Ectodermal cell (in vitro differentiated cells): ENCODE measurements at regions not wholly inside any gene's neighbourhood (a gene's known extent, or its start where the extent isn't known, plus 50 kb on each side); places are given as distances from the start of the nearest gene placed in this dataset.

Experiments
- H3K27ac ChIP-seq: 2 replicates; pipeline ENCODE4 v1.7.0; 2013; ENCODE audit warnings: mild to moderate bottlenecking, low read depth, low read length; ENCODE audit not compliant: insufficient read depth, poor library complexity, severe bottlenecking
- H3K27me3 ChIP-seq: 2 replicates; pipeline ENCODE4 v1.7.0; 2013; ENCODE audit warnings: mild to moderate bottlenecking, low read length; ENCODE audit not compliant: insufficient read depth, control insufficient read depth, poor library complexity, severe bottlenecking
- H3K36me3 ChIP-seq: one replicate; pipeline ENCODE4 v1.7.0; 2013; ENCODE audit warnings: low read length; ENCODE audit not compliant: control insufficient read depth, insufficient read depth
- H3K4me1 ChIP-seq: one replicate; pipeline ENCODE4 v1.7.0; 2013; ENCODE audit warnings: low read length; ENCODE audit not compliant: control insufficient read depth, insufficient read depth
- H3K4me3 ChIP-seq: 2 replicates; pipeline ENCODE4 v1.7.0; 2013; ENCODE audit warnings: low read depth, low read length, control low read depth; ENCODE audit not compliant: insufficient read depth
- H3K9me3 ChIP-seq: 2 replicates; pipeline ENCODE4 v1.7.0; 2013; ENCODE audit warnings: mild to moderate bottlenecking, low read length, moderate library complexity; ENCODE audit not compliant: control insufficient read depth
- WGBS, 2 experiments: methylation state at CpG; one replicate each; pipeline ENCODE4 v1.1.7; 2013; ENCODE audit warnings: missing lambda C conversion rate in 2 of 2; 5-methylcytosine and 5-hydroxymethylcytosine counted together

GRCh38 chr3:148612278-148612677 is 85.4 kb upstream of the AGTR1 start:
- Histone ChIP-seq H3K27ac (no peak overlapping the region), H3K9me3 (no peaks in the 10 kb centered on the region), H3K4me3 (no peak overlapping the region), H3K4me1 (no peaks in the 10 kb centered on the region), H3K27me3 (no peaks in the 10 kb centered on the region), H3K36me3 (no peaks in the 10 kb centered on the region)
- 94 to 100% methylated on average over 1 of the region's 1 CpG for WGBS, 2 experiments

DNA sequence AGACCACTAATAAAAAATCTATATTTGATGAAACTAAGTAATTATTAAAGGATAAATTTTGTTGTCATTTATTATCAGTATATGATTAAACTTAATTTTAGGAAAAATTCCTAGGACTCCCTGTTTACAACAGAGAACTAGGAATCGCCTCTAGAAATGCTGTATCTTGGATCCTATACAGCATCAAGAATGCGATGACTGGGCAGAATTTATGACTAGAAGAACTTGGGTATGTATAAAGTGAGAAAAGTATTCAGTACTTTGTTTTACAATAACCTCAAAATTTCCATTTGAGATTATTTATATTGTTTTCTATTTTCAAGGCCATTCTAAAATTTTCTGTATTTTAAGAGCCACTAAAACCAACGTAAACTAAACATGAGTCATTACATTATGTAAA is 82.3 kb upstream of the AGTR1 start:
- Histone ChIP-seq H3K27me3 (no peaks in the 10 kb centered on the region), H3K36me3 (no peaks in the 10 kb centered on the region), H3K27ac (no peak overlapping the region), H3K4me3 (no peak overlapping the region), H3K4me1 (no peaks in the 10 kb centered on the region), H3K9me3 (no peaks in the 10 kb centered on the region)
- WGBS, 2 experiments, result 96 to 100% methylated on average over 1 to 2 of the region's 3 CpGs

DNA sequence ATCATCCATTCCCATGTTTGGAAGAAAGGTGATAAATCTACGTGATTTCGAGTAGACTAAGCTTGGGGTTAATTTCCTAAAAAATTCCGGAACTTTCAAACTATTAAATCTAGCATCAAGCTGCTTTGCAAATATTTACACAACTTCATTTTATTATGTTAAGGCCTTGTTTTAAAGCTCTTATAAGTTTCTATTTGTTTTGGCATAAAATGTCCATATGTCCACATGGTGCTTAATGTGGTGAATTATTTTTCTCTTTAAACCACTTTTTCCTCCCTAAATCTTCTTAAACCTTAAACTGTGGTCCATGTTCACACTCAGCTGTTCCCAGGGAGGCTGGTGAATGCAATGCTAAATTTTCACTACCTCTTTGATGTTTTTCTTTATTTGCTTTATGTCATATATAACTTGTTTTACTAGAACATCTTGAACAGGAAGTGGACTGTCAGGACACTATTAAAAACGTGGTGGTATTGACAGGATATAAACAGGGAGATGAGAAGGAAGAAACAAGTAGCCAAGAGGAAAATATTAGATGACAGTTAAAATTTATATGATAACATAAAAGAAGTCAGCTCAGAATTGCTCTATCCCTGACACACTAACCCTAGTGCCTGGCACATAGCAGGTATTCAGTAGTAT is 72.5 kb upstream of the AGTR1 start:
- Histone ChIP-seq H3K4me3 (no peak overlapping the region), H3K27me3 (no peaks in the 10 kb centered on the region), H3K9me3 (no peaks in the 10 kb centered on the region), H3K4me1 (no peaks in the 10 kb centered on the region), H3K27ac (no peak overlapping the region), H3K36me3 (no peaks in the 10 kb centered on the region)
- 85 to 94% methylated on average over 4 of the region's 4 CpGs for WGBS, 2 experiments

DNA sequence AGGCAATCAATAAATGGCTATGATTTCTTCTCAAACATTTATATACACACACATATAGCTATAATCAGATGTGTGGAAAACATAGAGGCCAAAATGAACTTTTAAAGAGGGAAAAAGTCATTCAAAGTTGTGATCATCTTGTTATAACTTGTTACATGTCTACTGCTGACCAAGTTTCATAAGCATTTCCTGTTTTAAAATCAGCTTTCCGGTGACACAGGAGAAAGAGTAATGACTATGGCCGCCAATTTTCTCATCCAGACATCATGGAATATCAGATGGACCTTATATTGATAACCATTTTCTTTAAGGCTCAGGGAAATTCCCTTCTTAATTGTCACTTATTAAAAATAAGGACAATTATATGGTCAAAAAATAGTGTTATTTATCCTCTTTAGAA is 71.7 kb upstream of the AGTR1 start:
- Histone ChIP-seq H3K4me3 (no peak overlapping the region), H3K27me3 (no peaks in the 10 kb centered on the region), H3K9me3 (no peaks in the 10 kb centered on the region), H3K36me3 (no peaks in the 10 kb centered on the region), H3K27ac (no peak overlapping the region), H3K4me1 (no peaks in the 10 kb centered on the region)
- 80 to 87% methylated on average over 2 of the region's 2 CpGs for WGBS, 2 experiments

GRCh38 chr3:148629006-148629405 is 68.7 kb upstream of the AGTR1 start:
- Histone ChIP-seq H3K27ac (no peak overlapping the region), H3K9me3 (no peaks in the 10 kb centered on the region), H3K4me3 (no peak overlapping the region), H3K4me1 (no peaks in the 10 kb centered on the region), H3K27me3 (no peaks in the 10 kb centered on the region), H3K36me3 (no peaks in the 10 kb centered on the region)
- WGBS, 2 experiments, result 100% methylated on average over 1 of the region's 1 CpG; no CpG with 5 or more reads in 1 of the 2 experiments

GRCh38 chr3:148631124-148631903 is 66.4 kb upstream of the AGTR1 start:
- WGBS, 2 experiments, result 76 to 85% methylated on average over 6 of the region's 6 CpGs
- Histone ChIP-seq H3K27ac (no peak overlapping the region), H3K27me3 (no peaks in the 10 kb centered on the region), H3K9me3 (no peaks in the 10 kb centered on the region), H3K4me1 (no peaks in the 10 kb centered on the region), H3K4me3 (no peak overlapping the region), H3K36me3 (no peaks in the 10 kb centered on the region)

- Histone ChIP-seq H3K36me3 (no peaks in the 10 kb centered on the region), H3K4me3 (no peak overlapping the region), H3K27me3 (no peaks in the 10 kb centered on the region), H3K27ac (no peak overlapping the region), H3K9me3 (no peaks in the 10 kb centered on the region), H3K4me1 (no peaks in the 10 kb centered on the region)
- WGBS, 2 experiments, result 60 to 100% methylated on average over 1 to 2 of the region's 2 CpGs
These were observed 56.0 kb upstream of the AGTR1 start for GRCh38 chr3:148641722-148642121.

DNA sequence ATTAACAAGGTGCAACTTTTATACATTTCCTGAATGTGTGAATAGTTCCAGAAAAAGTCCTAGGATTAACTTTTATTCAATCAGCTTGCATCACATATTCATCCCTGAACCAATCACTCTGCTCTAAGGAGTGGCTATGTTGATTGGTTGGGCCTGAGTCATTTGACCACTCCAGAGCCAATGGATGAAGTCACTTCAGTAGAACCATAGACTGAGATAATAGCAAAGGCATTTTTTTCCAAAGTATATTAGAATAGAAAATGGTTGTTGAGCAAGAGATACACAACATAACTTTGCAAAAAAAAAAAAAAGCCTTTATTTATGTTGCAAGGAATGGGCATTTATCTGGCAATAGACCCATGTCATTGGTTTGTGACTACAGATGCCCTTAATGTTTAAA is 55.5 kb upstream of the AGTR1 start:
- no peaks in the 10 kb centered on the region for H3K9me3 ChIP-seq
- H3K4me1 ChIP-seq, result no peaks in the 10 kb centered on the region
- no peaks in the 10 kb centered on the region for H3K36me3 ChIP-seq
- no peak overlapping the region for H3K4me3 ChIP-seq
- no peaks in the 10 kb centered on the region for H3K27me3 ChIP-seq
- H3K27ac ChIP-seq, result no peak overlapping the region

GRCh38 chr3:148642616-148643015 is 55.1 kb upstream of the AGTR1 start:
- no peak overlapping the region for H3K4me3 ChIP-seq
- no peaks in the 10 kb centered on the region for H3K36me3 ChIP-seq
- H3K9me3 ChIP-seq, result no peaks in the 10 kb centered on the region
- no peaks in the 10 kb centered on the region for H3K27me3 ChIP-seq
- H3K27ac ChIP-seq, result no peak overlapping the region
- no peaks in the 10 kb centered on the region for H3K4me1 ChIP-seq
- WGBS, 2 experiments, result 97 to 98% methylated on average over 2 of the region's 2 CpGs

DNA sequence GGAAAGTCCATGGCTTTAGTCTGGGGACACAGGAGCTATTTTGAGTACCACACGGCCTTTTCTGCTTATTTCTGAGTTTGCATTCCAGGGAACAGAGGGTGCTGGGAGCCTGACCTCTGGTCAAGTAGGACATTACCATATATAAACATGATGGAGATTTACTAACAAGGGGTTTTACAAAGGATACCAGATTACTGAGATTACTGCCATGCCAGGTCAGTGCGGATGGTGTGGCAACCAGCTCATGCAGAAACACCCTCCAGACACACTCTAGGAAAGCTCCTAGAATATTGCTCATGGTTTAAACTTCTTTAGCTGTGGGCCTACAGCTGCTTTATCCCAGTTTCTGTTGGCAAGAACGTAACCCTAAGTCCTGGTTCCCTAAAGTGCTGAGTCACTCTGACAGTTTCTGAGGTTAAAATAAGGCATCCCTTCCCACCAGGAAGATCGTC is 54.3 kb upstream of the AGTR1 start:
- H3K27ac ChIP-seq, result no peak overlapping the region

More for the DNA sequence above, 54.3 kb upstream of the AGTR1 start:
- no peaks in the 10 kb centered on the region for H3K27me3 ChIP-seq
- WGBS, 2 experiments, result 78 to 84% methylated on average over 4 of the region's 4 CpGs
- no peaks in the 10 kb centered on the region for H3K9me3 ChIP-seq
- no peaks in the 10 kb centered on the region for H3K4me1 ChIP-seq
- no peak overlapping the region for H3K4me3 ChIP-seq
- no peaks in the 10 kb centered on the region for H3K36me3 ChIP-seq
